Activated B cell treated with CpG ODN at 0.5 μM for 24 hours (primary cell): ENCODE measurements at regions not wholly inside any gene's neighbourhood (a gene's known extent, or its start where the extent isn't known, plus 50 kb on each side); places are given as distances from the start of the nearest gene placed in this dataset.

Experiments used
- ATAC-seq: fragments of 200-7000 bp; cut with Tn5 transposase; one replicate; pipeline ENCODE4 v1.10.0; 2021; ENCODE audit warnings: low read depth, mild to moderate bottlenecking, moderate library complexity
- CTCF ChIA-PET: fragments of 350-600 bp; sonication (Branson Sonifier 250); formaldehyde crosslinking; loops from one replicate; lab custom pipeline; 2021; ENCODE audit warnings: antibody characterized with exemption; lab: Charles Lee
- POLR2A ChIA-PET: fragments of 350-600 bp; sonication (Branson Sonifier 250); formaldehyde crosslinking; loops from one replicate; lab custom pipeline; 2021; ENCODE audit warnings: antibody characterized with exemption; lab: Charles Lee
- DNase-seq: peaks from one replicate; pipeline ENCODE4 v3.0.0; 2022
- H3K27ac Mint-ChIP-seq: one replicate; pipeline ENCODE4 v1.8.0; 2020; ENCODE audit warnings: mixed read lengths
- H3K27me3 Mint-ChIP-seq: one replicate; pipeline ENCODE4 v1.8.0; 2021; ENCODE audit warnings: mixed read lengths
- H3K36me3 Mint-ChIP-seq: one replicate; pipeline ENCODE4 v1.8.0; 2021; ENCODE audit warnings: low read depth, mixed read lengths
- H3K4me1 Mint-ChIP-seq: one replicate; pipeline ENCODE4 v1.8.0; 2021; ENCODE audit warnings: mixed read lengths
- H3K4me3 Mint-ChIP-seq: one replicate; pipeline ENCODE4 v1.8.0; 2020; ENCODE audit warnings: mild to moderate bottlenecking, mixed read lengths
- H3K9me3 Mint-ChIP-seq: one replicate; pipeline ENCODE4 v1.8.0; 2020; ENCODE audit warnings: mixed read lengths
- intact Hi-C: fragments of 100-400 bp; cut with micrococcal nuclease; formaldehyde crosslinking; loops from one replicate; pipeline ENCODE4 v1.15.1; 2024
- TF ChIP-seq, protein P1 (sequence below): fragments of 200-600 bp; IDR thresholded peaks from one replicate; pipeline ENCODE4 v1.8.0; 2022; ENCODE audit warnings: antibody characterized with exemption, mild to moderate bottlenecking

DNA sequence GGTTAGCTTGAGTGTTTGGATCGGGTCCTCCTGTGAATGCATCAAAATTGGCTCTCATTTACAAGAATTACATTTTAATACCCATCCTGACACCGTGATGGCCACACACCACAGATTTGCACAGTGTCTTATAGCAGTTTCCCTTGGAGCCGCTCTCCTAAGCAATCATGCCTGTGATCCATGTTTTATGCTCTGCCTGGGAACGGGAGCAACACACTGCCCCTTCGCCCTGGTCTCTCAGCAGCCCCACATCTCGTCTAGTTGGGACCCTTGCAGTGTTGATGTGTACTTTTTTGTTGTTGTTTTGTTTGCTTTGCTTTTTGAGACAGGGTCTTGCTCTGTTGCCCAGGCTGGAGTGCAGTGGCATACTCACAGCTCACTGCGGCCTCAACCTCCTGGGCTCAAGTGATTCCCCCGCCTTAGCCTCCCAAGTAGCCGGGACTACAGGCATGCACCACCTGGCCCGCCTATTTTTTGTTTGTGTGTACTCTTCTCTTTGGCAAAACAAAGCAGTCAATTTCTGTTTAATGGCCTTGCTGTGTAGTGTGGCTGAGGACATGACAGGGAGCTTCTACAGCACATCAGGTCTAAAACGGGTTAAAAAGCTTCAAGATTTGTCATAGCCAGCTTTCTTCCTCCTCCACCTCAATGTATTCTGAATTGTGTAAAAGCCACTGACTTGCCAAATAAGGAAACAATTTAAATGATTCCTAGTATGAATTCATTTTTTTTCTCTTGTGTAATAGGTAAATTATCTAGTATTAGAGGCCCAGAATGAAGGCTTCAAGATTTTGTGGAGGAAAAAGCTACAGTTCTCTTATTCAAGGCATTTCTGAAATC is 101.6 kb upstream of the TBCA start:
- intact Hi-C loops, result no loop called here
- Mint-ChIP-seq H3K4me1 (no peaks in the 10 kb centered on the region), H3K27me3 (no peaks in the 10 kb centered on the region), H3K36me3 (no peaks in the 10 kb centered on the region), H3K27ac (no peak overlapping the region), H3K9me3 (no peaks in the 10 kb centered on the region), H3K4me3 (no peak overlapping the region)
- ChIA-PET POLR2A (no interaction called here), CTCF (no interaction called here)
- no peak for ATAC-seq
- TF ChIP-seq, protein P1, sequence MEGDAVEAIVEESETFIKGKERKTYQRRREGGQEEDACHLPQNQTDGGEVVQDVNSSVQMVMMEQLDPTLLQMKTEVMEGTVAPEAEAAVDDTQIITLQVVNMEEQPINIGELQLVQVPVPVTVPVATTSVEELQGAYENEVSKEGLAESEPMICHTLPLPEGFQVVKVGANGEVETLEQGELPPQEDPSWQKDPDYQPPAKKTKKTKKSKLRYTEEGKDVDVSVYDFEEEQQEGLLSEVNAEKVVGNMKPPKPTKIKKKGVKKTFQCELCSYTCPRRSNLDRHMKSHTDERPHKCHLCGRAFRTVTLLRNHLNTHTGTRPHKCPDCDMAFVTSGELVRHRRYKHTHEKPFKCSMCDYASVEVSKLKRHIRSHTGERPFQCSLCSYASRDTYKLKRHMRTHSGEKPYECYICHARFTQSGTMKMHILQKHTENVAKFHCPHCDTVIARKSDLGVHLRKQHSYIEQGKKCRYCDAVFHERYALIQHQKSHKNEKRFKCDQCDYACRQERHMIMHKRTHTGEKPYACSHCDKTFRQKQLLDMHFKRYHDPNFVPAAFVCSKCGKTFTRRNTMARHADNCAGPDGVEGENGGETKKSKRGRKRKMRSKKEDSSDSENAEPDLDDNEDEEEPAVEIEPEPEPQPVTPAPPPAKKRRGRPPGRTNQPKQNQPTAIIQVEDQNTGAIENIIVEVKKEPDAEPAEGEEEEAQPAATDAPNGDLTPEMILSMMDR, result no peak
- no peak for DNase-seq

DNA sequence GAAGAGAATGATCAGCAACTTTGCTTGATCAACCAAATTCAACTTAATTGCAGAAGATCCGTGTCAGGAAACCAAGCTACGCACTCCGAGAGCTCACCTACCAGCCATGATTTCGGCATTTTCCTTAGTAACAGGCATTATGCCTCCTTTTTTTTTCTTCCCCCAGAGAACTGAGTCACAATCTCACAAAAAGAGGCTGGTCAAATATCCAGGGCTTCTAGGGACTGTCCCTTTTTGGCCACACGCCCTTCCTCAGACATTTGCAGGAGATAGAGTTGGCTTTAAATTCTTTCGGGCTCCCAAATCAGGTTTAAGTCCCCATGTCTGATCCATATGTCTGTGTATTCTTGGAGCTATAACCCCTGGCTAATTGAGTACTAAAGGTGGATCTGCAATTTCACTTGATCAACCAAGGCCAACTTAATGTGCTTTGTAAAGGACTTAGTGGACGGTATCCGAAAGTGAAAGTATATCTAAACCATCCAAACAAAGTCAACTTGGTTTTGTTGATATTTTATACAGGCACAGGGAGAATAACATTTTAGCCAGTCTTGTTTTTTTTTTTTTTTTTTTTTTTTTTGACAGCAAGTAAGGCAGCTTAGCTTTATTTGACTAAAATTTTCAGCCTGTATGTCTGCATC is 100.8 kb upstream of the TBCA start:
- H3K4me3 Mint-ChIP-seq, result no peak overlapping the region
- POLR2A ChIA-PET, result no interaction called here
- H3K9me3 Mint-ChIP-seq, result no peaks in the 10 kb centered on the region
- ATAC-seq (no peak), DNase-seq (no peak)
- H3K27me3 Mint-ChIP-seq, result no peaks in the 10 kb centered on the region
- CTCF ChIA-PET, result no interaction called here
- intact Hi-C loops, result no loop called here
- H3K27ac Mint-ChIP-seq, result no peak overlapping the region
- TF ChIP-seq, protein P1, result no peak
- no peaks in the 10 kb centered on the region for H3K4me1 Mint-ChIP-seq
- H3K36me3 Mint-ChIP-seq, result no peaks in the 10 kb centered on the region

- Mint-ChIP-seq H3K4me1 (no peaks in the 10 kb centered on the region), H3K9me3 (no peaks in the 10 kb centered on the region), H3K4me3 (no peak overlapping the region), H3K27me3 (no peaks in the 10 kb centered on the region), H3K27ac (no peak overlapping the region), H3K36me3 (no peaks in the 10 kb centered on the region)
- CTCF ChIA-PET, result no interaction called here
- intact Hi-C loops, result no loop called here
- POLR2A ChIA-PET, result no interaction called here
- ATAC-seq, result no peak
- no peak for DNase-seq
- TF ChIP-seq, protein P1, result no peak
These were observed 100.2 kb upstream of the TBCA start for GRCh38 chr5:77876316-77876715.

- Mint-ChIP-seq H3K27me3 (no peaks in the 10 kb centered on the region), H3K36me3 (no peaks in the 10 kb centered on the region), H3K27ac (no peak overlapping the region), H3K4me3 (no peak overlapping the region), H3K4me1 (no peaks in the 10 kb centered on the region), H3K9me3 (no peaks in the 10 kb centered on the region)
- ATAC-seq (no peak), DNase-seq (no peak)
- intact Hi-C loops, result no loop called here
- CTCF ChIA-PET, result no interaction called here
- POLR2A ChIA-PET, result no interaction called here
- TF ChIP-seq, protein P1, result no peak
These were observed 98.6 kb upstream of the TBCA start for GRCh38 chr5:77874691-77875090.

GRCh38 chr5:77873239-77873638 is 97.1 kb upstream of the TBCA start:
- ChIA-PET POLR2A (no interaction called here), CTCF (no interaction called here)
- intact Hi-C loops, result no loop called here
- H3K27ac Mint-ChIP-seq, result no peak overlapping the region
- no peaks in the 10 kb centered on the region for H3K36me3 Mint-ChIP-seq
- DNase-seq, result no peak
- ATAC-seq, result no peak
- no peak overlapping the region for H3K4me3 Mint-ChIP-seq
- TF ChIP-seq, protein P1, result no peak
- no peaks in the 10 kb centered on the region for H3K9me3 Mint-ChIP-seq
- H3K27me3 Mint-ChIP-seq, result no peaks in the 10 kb centered on the region
- no peaks in the 10 kb centered on the region for H3K4me1 Mint-ChIP-seq
